AG10803 (cell line): ENCODE measurements at regions not wholly inside any gene's neighbourhood (a gene's known extent, or its start where the extent isn't known, plus 50 kb on each side); places are given as distances from the start of the nearest gene placed in this dataset.

Experiments used
- DNase-seq: peaks from one replicate; pipeline ENCODE4 v3.0.0; 2010; ENCODE audit warnings: low read depth
- H3K4me3 ChIP-seq: 2 replicates; pipeline ENCODE4 v1.5.1; 2011; ENCODE audit warnings: mild to moderate bottlenecking, low read length, control low read depth
- CTCF ChIP-seq: conservative IDR thresholded peaks from 2 replicates; pipeline ENCODE4 v1.5.1; 2011; ENCODE audit warnings: mild to moderate bottlenecking, low read length, control low read depth, inconsistent platforms

DNA sequence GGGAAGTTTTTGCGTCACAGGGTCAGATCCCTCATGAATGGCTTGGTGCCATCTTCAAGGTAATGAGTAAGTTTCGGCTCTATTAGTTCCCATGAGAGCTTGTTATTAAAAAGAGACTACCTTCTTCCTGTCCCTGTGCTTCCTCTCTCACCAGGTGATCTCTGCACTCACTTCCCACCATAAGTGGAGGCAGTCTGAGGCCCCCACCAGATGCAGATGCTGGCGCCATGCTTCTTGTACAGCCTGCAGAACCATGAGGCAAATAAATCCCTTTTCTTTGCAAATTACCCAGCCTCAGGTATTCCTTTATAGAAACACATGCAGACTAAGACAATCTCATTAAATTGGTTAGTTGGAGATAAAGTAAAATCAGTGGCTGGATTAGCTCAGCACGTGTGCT lies 75.6 kb upstream of the RFC3 start:
- no peak for TF ChIP-seq CTCF
- no peak overlapping the region for H3K4me3 ChIP-seq
- no peak for DNase-seq

DNA sequence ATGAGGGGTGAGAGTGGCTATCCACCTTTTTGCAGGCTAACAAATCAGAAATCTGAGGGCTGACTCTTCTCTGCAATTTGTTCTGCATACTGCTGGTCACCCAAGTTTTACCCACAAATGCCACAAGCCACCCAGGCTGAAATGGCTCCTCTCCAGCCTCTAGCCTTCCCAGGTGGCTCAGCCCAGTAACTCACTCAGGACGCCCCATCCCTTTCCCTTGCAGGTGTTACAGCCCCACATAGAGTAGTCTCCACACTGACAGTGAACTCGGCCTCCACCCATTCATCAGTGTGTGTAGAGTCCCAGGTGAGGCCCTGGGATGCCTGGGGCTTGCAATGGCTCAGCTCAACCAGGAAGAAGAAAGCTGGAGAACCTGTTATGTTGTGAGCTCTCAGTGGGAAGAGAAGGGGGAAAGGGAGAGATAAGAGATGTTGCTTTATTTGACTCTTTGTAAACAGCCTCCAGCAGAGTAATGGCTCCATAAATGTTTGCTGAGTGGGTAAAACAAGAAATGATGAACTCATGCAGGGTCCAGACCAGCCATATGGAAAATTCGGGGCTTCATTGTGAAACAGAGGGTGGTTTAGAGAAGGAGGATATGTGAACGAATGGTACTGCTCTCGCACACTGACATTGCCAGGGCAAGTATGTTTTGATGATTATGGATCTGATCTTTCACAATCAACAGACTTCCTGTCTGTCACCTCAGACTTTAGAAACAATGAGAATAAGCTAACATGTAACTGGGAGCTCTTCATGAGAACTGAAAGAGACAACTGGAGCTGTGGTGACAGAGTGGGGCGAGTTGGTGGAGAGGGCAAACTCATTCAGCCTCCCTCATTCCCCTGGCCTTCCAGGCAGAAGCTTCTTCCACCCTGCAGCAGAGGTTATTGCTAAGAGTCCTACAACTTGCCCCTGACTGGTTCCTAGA lies 74.2 kb upstream of the RFC3 start:
- no peak for TF ChIP-seq CTCF
- no peak for DNase-seq
- H3K4me3 ChIP-seq, result no peak overlapping the region

GRCh38 chr13:33744589-33745369 lies 73.2 kb upstream of the RFC3 start:
- DNase-seq, result peak; percentile 34
- no peak overlapping the region for H3K4me3 ChIP-seq
- TF ChIP-seq CTCF, result no peak

GRCh38 chr13:33745370-33746324 lies 72.3 kb upstream of the RFC3 start:
- no peak for DNase-seq
- TF ChIP-seq CTCF, result no peak
- H3K4me3 ChIP-seq, result no peak overlapping the region

DNA sequence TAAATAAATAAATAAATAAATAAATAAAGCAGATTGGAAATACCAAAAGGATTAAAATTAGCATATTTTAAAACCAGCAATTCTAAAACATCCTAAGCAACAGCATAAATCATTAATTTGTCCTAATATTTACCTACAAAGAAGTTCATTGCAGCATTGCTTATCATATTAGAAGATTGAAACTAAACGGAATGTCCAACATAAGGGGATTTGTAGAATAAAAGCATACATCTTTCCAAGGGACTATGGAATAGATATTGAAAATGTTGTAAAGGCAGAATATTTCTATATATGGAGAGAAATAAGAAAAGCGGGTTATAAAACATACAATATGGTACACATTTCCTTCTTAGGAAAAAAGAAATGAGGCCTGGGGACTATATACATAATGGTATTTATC lies 71.1 kb upstream of the RFC3 start:
- DNase-seq, result no peak
- no peak overlapping the region for H3K4me3 ChIP-seq
- TF ChIP-seq CTCF, result no peak

GRCh38 chr13:33751151-33751550 lies 66.8 kb upstream of the RFC3 start:
- peak; percentile 68 for DNase-seq
- TF ChIP-seq CTCF, result no peak
- H3K4me3 ChIP-seq, result no peak overlapping the region
